LoVo (cell line): ENCODE measurements at regions not wholly inside any gene's neighbourhood (a gene's known extent, or its start where the extent isn't known, plus 50 kb on each side); places are given as distances from the start of the nearest gene placed in this dataset.

Experiments
- DNase-seq: peaks from one replicate; pipeline ENCODE4 v3.0.0-alpha.2; 2016; ENCODE audit warnings: low spot score

DNA sequence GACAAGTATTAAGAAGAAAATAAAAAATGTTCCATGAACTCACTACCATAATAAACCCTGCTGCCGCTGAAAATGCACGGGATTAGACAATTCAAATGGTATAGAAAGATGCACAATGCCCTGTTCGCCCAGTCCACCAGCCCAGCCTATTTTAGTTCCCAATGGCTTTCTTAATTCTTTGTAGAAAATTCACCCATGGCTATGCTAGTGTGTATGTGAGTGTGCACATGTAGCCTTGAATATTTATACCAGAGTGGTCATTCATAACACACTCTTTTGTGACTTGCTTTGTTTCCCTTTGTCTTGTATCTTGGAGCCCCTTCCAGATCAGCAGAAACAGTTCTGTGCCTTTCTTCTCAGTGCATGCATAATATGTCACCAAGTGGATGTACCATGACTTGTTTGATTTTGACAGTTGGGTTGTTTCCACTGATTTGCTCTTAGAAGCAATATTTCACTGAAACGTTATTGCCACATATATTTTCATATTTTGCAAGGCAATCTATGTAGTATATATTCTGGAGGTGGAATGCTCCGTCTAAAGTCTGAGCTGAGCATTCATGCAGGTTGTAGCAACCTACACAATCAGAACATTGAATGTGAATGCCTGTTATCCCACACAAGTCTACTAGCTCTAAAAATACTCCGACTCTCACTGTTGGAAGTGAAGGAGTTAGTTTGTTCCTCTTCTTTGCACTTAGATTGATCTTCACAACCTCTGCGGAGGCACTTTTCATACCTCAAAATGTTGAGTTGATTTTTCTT is 383.0 kb upstream of the EEF2KMT start:
- no peak for DNase-seq

- DNase-seq: no peak
Measured at GRCh38 chr16:5479926-5480325, 382.3 kb upstream of the EEF2KMT start.

DNA sequence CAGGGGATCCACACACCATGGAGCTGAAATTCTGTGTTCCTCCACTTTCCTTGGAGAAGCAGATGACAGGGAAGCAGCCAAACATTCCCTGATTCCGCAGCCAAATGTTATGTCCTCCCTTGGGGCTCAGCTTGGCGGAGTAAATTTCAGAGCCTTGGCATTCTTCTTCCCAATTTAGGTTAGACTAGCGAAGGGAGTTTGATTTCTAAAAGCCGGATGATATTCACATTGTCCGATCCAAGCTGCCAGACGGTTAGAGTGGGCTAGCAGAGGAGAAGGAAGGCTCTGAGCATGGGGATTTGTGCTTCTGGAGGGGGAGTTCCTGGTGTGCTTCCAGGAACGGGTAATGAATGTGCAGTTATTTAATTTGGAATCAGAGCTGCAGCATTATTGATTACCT is 380.4 kb upstream of the EEF2KMT start:
- DNase-seq: no peak

GRCh38 chr16:5477251-5477650 is 379.7 kb upstream of the EEF2KMT start:
- no peak for DNase-seq

GRCh38 chr16:5472552-5472951 is 375.0 kb upstream of the EEF2KMT start:
- no peak for DNase-seq

- DNase-seq: no peak
Measured at GRCh38 chr16:5468488-5468887, 370.9 kb upstream of the EEF2KMT start.

GRCh38 chr16:5467552-5467951 is 370.0 kb upstream of the EEF2KMT start:
- DNase-seq: no peak

GRCh38 chr16:5466551-5466950 is 369.0 kb upstream of the EEF2KMT start:
- no peak for DNase-seq

- no peak for DNase-seq
Measured at GRCh38 chr16:5465714-5466113, 368.1 kb upstream of the EEF2KMT start.

DNA sequence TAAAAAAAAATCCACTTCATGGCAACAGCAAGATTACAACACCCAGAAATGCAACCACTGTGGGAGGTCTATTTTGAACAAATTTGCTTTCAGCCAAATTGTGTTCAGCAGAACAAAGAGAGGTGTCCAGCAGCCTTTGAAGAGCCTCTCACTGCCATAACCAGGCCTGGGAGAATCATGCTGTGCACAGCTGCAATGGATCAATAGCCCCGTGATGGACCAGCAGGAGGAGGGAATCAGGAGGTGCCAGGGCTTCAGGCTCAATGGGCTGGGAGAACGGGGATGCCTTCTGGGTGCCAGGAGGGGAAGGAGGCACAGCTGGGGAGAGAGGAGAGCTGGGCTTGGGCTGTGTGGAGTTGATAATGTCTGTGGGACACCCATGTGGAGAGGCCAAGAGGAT is 366.2 kb upstream of the EEF2KMT start:
- DNase-seq: no peak

DNA sequence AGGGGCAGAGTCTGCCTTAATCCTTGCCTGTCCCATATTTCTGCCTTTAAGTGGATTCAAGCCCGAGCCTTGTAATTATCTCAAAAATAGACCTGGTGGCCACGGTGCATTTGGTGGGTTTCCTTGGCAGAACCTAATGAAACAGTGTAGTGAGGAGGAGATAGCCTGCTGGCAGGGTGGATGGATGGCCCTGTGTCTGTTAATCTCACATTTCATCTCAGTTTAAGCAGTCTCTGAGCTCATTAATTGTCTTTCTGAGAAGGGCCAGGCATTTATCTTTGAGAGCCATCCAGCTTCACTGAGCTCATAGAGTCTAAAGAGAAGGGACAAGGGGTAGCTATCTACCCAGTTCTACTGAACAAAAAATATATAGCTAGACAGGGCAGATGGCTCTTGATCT is 364.0 kb upstream of the EEF2KMT start:
- DNase-seq: no peak

DNA sequence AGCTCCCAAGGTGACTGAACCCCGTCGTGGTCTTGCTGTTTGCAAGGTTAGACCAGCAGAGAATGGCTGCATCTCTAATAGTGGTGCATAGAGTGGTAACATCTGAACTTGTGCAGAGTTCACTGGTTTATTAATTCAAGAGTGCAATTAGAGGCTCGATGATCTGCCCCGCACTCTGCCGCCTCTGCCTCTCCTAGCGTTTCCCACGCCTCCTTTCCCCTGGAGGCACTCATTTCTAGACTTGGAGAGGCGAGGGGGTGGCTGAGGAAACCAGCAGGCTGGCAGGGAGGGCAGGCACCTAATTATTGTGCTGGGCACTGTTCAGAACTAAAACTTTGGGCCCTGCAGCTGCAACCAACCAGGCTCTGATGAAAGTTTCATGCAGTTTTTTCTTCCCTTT is 363.5 kb upstream of the EEF2KMT start:
- DNase-seq: no peak

- no peak for DNase-seq
Measured at GRCh38 chr16:5460701-5461100, 363.1 kb upstream of the EEF2KMT start.

DNA sequence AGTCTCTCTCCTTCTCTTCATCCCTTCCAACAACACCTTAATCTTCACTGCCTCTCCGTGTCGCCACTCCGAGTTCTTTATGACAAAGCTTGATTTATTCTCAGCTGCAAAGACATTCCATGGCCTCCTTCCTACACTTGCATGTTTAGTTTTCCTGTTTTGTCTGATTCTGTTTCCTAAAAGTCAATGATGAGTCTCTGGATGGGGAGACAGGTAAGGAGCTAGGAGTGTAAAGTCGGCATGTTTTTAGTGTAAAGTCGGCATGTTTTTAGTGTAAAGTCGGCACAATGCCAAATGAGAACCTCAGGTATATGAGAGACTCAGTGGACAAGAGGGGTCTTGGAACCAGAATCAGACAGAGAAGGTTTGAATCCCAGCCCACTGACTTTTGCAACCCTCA is 362.3 kb upstream of the EEF2KMT start:
- DNase-seq: no peak

DNA sequence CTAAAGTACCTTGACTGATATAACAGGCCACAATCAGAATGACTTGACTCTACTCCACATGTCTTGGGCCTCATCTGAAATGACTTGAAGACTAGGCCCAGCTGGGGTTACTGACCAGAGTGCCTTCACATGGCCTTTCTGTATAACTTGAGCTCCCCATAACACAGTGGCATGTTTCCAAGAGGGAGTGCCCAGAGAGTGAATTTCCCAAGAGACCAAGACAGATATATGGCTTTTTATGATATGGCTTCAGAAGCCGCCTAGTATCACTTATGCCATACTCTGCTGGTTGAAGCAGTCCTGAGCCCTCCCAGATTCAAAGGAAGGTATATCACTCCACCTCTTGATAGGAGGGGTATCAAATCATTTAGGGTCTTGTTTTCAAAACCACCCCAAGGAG is 357.5 kb upstream of the EEF2KMT start:
- no peak for DNase-seq

GRCh38 chr16:5454349-5454748 is 356.8 kb upstream of the EEF2KMT start:
- no peak for DNase-seq

DNA sequence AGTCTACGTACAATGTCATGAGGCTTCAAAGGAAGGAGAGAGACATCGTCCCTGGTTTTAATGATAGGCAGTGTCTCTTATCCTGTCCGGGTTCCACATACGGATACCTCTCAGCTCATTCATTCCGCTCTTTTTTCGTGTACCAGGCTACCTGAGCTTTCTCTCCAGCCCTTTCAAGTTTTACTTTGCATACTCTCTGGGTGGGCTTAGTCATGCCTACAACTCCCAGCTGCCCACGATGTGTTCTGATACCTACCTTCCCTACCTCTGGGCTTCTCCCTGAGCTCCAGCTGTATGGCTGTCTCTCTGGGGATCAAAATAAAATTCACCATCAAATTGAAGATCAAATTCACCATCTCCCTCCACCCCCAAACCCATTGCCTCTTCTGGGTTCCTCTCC is 354.0 kb upstream of the EEF2KMT start:
- DNase-seq: no peak

GRCh38 chr16:5450409-5451104 is 353.0 kb upstream of the EEF2KMT start:
- DNase-seq: no peak

DNA sequence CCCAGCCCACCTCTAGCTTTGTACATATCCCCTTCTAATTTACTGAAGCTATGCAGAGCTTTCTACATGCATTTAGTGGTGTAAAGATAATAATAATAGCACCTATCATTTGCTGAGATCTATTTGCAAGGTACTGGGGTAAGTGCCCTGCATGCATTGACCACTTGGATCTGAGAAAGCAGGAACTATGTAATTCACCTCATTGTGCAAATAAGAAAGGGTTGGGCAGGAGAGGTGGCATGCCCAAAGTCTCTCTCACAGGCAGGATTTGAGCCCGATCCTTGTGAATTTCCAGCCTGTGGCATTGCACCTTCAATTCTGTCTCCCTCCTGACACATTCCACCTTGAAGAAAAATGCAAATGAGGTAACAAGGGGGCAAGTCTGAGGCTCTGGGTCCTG is 352.3 kb upstream of the EEF2KMT start:
- no peak for DNase-seq

- DNase-seq: no peak
Measured at GRCh38 chr16:5448798-5449197, 351.2 kb upstream of the EEF2KMT start.

DNA sequence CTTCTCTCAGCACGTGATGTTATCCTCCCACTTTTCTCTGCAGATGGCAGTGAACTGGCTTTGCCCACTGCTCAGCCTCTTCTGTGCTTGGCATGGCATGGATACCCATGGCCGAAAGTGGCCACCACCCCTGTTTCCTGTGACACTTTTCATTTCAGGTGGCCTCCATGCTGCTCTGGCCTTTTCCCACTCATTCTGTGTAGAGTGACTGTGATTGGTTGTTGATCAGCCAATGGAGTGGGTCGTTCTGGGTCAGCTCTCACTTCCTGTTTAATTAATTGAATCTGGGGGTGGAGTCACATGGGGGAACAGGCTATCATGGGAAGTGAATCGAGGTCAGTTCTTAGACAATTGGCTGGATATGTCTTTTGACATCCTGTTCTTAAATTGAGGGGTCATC is 350.1 kb upstream of the EEF2KMT start:
- DNase-seq: no peak

- no peak for DNase-seq
Measured at GRCh38 chr16:5446623-5447240, 349.1 kb upstream of the EEF2KMT start.

- no peak for DNase-seq
Measured at GRCh38 chr16:5444189-5444588, 346.6 kb upstream of the EEF2KMT start.
